ENCODE measurements at regions not wholly inside any gene's neighbourhood (a gene's known extent, or its start where the extent isn't known, plus 50 kb on each side); places are given as distances from the start of the nearest gene placed in this dataset.

DNA sequence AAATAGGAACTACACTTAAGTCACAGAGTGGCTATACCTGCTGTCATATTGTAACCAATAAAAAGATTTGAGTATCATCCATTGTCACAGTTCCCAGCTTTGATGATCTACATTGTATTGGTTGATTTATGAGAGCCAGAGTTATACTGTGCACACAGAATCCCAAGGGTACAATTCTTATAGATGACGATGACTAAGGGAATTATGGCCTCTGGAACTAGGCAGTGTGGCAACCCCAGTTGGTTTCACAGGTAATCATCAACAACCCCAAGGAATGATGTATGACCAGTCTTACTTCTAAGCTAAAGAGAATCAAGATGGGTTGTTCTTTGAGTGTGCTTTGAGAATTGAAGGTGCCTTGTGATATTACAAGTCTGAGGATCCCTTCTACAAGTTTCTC is 217.3 kb downstream of the ETAA1 start:
- H3K27ac ChIP-seq (ENCODE audit: control insufficient read depth, insufficient read depth) = no peak overlapping the region
- ChIA-PET SMC1A (ENCODE audit: uncharacterized antibody, unreplicated experiment) (no interaction called here), POLR2A (no interaction called here), RAD21 (ENCODE audit: unreplicated experiment) (no interaction called here), CTCF (no interaction called here)
- FAIRE-seq (no peak), DNase-seq (ENCODE audit: low read depth, low spot score) (no peak), ATAC-seq (no peak)
- H2AFZ ChIP-seq (ENCODE audit: control insufficient read depth, low read depth, low read length) = no peak overlapping the region
- intact Hi-C loops (cut with micrococcal nuclease; ENCODE audit: unreplicated experiment) = no loop called here
- no peak overlapping the region for H3K4me2 ChIP-seq (ENCODE audit: control insufficient read depth, insufficient read depth)
- H3K27me3 ChIP-seq (replicated peaks in 1 of 2; ENCODE audit: control insufficient read depth in 2 of 2, insufficient read depth in 2 of 2, low read length in 1 of 2) = no peaks in the 10 kb centered on the region
- no peaks in the 10 kb centered on the region for H3K9me3 ChIP-seq (replicated peaks; ENCODE audit: control insufficient read depth, insufficient read depth, low read length)
- 0% methylated on average over 1 of the region's 1 CpG for WGBS (ENCODE audit: insufficient coverage, insufficient replicate concordance, low lambda C conversion rate, missing lambda C conversion rate)
- no peaks in the 10 kb centered on the region for H3K36me3 ChIP-seq (ENCODE audit: control insufficient read depth in 2 of 2, insufficient read depth in 2 of 2, low read length in 1 of 2)
- H3K9ac ChIP-seq (ENCODE audit: control insufficient read depth, insufficient read depth, low read length) = no peak overlapping the region
- H3K79me2 ChIP-seq (ENCODE audit: control insufficient read depth, insufficient read depth, low read length) = no peaks in the 10 kb centered on the region
- no TSS peak for BruUV-seq (replicated peaks)
- H4K20me1 ChIP-seq (ENCODE audit: control insufficient read depth, insufficient read depth) = no peaks in the 10 kb centered on the region
- no peak overlapping the region for H3K4me3 ChIP-seq
- no peaks in the 10 kb centered on the region for H3K4me1 ChIP-seq (ENCODE audit: control insufficient read depth, insufficient read depth, low read length)
- in situ Hi-C loops (cut with MboI) = no loop called here
- TF ChIP-seq RCOR1 (conservative IDR thresholded peaks at IDR 0.05; ENCODE audit: low read depth, low read length) (no peak), SMAD1 (IDR thresholded peaks at IDR 0.05; ENCODE audit: low read depth, partially characterized antibody) (no peak), TCF3 (IDR thresholded peaks at IDR 0.05; ENCODE audit: borderline replicate concordance, insufficient read depth, low read depth, low read length) (no peak), BCLAF1 (IDR thresholded peaks at IDR 0.05) (no peak), ZBTB11 (CRISPR knock-in tag; IDR thresholded peaks at IDR 0.05) (no peak), NFXL1 (IDR thresholded peaks at IDR 0.05; ENCODE audit: borderline replicate concordance) (no peak), CREM (IDR thresholded peaks at IDR 0.05; ENCODE audit: low read depth) (no peak), SPI1 (IDR thresholded peaks at IDR 0.05; ENCODE audit: borderline replicate concordance, insufficient read depth, low read depth, low read length) (no peak), DPF2 (IDR thresholded peaks at IDR 0.05) (no peak), SREBF1 (IDR thresholded peaks at IDR 0.05; ENCODE audit: low read length) (no peak), FOS (IDR thresholded peaks at IDR 0.05; ENCODE audit: borderline replicate concordance, extremely low read depth, insufficient read length) (no peak)
- TF ChIP-seq, protein P1, sequence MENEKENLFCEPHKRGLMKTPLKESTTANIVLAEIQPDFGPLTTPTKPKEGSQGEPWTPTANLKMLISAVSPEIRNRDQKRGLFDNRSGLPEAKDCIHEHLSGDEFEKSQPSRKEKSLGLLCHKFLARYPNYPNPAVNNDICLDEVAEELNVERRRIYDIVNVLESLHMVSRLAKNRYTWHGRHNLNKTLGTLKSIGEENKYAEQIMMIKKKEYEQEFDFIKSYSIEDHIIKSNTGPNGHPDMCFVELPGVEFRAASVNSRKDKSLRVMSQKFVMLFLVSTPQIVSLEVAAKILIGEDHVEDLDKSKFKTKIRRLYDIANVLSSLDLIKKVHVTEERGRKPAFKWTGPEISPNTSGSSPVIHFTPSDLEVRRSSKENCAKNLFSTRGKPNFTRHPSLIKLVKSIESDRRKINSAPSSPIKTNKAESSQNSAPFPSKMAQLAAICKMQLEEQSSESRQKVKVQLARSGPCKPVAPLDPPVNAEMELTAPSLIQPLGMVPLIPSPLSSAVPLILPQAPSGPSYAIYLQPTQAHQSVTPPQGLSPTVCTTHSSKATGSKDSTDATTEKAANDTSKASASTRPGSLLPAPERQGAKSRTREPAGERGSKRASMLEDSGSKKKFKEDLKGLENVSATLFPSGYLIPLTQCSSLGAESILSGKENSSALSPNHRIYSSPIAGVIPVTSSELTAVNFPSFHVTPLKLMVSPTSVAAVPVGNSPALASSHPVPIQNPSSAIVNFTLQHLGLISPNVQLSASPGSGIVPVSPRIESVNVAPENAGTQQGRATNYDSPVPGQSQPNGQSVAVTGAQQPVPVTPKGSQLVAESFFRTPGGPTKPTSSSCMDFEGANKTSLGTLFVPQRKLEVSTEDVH (IDR thresholded peaks at IDR 0.05; ENCODE audit: low read depth, partially characterized antibody) = no peak
- TF ChIP-seq, protein P2, sequence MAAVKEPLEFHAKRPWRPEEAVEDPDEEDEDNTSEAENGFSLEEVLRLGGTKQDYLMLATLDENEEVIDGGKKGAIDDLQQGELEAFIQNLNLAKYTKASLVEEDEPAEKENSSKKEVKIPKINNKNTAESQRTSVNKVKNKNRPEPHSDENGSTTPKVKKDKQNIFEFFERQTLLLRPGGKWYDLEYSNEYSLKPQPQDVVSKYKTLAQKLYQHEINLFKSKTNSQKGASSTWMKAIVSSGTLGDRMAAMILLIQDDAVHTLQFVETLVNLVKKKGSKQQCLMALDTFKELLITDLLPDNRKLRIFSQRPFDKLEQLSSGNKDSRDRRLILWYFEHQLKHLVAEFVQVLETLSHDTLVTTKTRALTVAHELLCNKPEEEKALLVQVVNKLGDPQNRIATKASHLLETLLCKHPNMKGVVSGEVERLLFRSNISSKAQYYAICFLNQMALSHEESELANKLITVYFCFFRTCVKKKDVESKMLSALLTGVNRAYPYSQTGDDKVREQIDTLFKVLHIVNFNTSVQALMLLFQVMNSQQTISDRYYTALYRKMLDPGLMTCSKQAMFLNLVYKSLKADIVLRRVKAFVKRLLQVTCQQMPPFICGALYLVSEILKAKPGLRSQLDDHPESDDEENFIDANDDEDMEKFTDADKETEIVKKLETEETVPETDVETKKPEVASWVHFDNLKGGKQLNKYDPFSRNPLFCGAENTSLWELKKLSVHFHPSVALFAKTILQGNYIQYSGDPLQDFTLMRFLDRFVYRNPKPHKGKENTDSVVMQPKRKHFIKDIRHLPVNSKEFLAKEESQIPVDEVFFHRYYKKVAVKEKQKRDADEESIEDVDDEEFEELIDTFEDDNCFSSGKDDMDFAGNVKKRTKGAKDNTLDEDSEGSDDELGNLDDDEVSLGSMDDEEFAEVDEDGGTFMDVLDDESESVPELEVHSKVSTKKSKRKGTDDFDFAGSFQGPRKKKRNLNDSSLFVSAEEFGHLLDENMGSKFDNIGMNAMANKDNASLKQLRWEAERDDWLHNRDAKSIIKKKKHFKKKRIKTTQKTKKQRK (IDR thresholded peaks at IDR 0.05; ENCODE audit: low read depth, low read length) = no peak

Measured in GM12878 (cell line).